WTC11 (cell line): ENCODE measurements at regions not wholly inside any gene's neighbourhood (a gene's known extent, or its start where the extent isn't known, plus 50 kb on each side); places are given as distances from the start of the nearest gene placed in this dataset.

Experiments
- ATAC-seq: fragments of 200-7000 bp; cut with Tn5 transposase; 2 replicates; pipeline ENCODE4 v1.10.0; 2021; ENCODE audit warnings: mild to moderate bottlenecking, moderate library complexity
- CTCF ChIA-PET: fragments of 300-600 bp; sonication (Branson Sonifier 250); formaldehyde crosslinking; loops from one replicate; lab custom pipeline; 2021; ENCODE audit warnings: antibody characterized with exemption; lab: Charles Lee
- POLR2A ChIA-PET: fragments of 350-600 bp; sonication (Branson Sonifier 250); formaldehyde crosslinking; loops from one replicate; lab custom pipeline; 2021; ENCODE audit warnings: antibody characterized with exemption; lab: Charles Lee
- DNase-seq: peaks from one replicate; pipeline ENCODE4 v3.0.0; 2021; ENCODE audit warnings: low spot score
- H3K27ac Mint-ChIP-seq: 2 replicates; pipeline ENCODE4 v1.8.0; 2021; ENCODE audit warnings: mixed read lengths
- H3K27me3 Mint-ChIP-seq: 2 replicates; pipeline ENCODE4 v1.8.0; 2021; ENCODE audit warnings: low read depth, mild to moderate bottlenecking, moderate library complexity, mixed read lengths
- H3K36me3 Mint-ChIP-seq: 2 replicates; pipeline ENCODE4 v1.8.0; 2021; ENCODE audit warnings: mixed read lengths
- H3K4me1 Mint-ChIP-seq: 2 replicates; pipeline ENCODE4 v1.8.0; 2022; ENCODE audit warnings: mixed read lengths
- H3K4me3 Mint-ChIP-seq: 2 replicates; pipeline ENCODE4 v1.8.0; 2021; ENCODE audit warnings: mild to moderate bottlenecking, moderate library complexity, mixed read lengths
- H3K9me3 Mint-ChIP-seq: 2 replicates; pipeline ENCODE4 v1.8.0; 2021; ENCODE audit warnings: mixed read lengths
- ESRRA ChIP-seq: sonication (generic); formaldehyde crosslinking; IDR thresholded peaks from 2 replicates; pipeline ENCODE4 v1.8.1; 2022; ENCODE audit warnings: mild to moderate bottlenecking, missing genetic modification reagents, borderline replicate concordance
- ETV6 ChIP-seq: sonication (generic); formaldehyde crosslinking; IDR thresholded peaks from 2 replicates; pipeline ENCODE4 v1.8.1; 2022; ENCODE audit warnings: mild to moderate bottlenecking, missing genetic modification reagents
- JAZF1 ChIP-seq: fragments of 250-450 bp; sonication (Bioruptor Pico); IDR thresholded peaks from 2 replicates; pipeline ENCODE4 v1.9.0; 2021; ENCODE audit warnings: moderate library complexity, mild to moderate bottlenecking, inconsistent platforms
- NFATC4 ChIP-seq: fragments of 250-450 bp; sonication (Bioruptor Pico); IDR thresholded peaks from 2 replicates; pipeline ENCODE4 v1.9.0; 2021; ENCODE audit warnings: mild to moderate bottlenecking
- TEAD1 ChIP-seq: sonication (generic); formaldehyde crosslinking; IDR thresholded peaks from 2 replicates; pipeline ENCODE4 v1.8.0; 2022; ENCODE audit warnings: mild to moderate bottlenecking, missing genetic modification reagents
- ZNF121 ChIP-seq: sonication (generic); formaldehyde crosslinking; IDR thresholded peaks from 2 replicates; pipeline ENCODE4 v1.8.0; 2023; ENCODE audit warnings: missing genetic modification reagents
- ZNF396 ChIP-seq: fragments of 250-450 bp; sonication (Bioruptor Pico); IDR thresholded peaks from 2 replicates; pipeline ENCODE4 v1.8.0; 2021; ENCODE audit warnings: mild to moderate bottlenecking, moderate library complexity, borderline replicate concordance
- TF ChIP-seq, protein P1 (sequence below): sonication (generic); formaldehyde crosslinking; IDR thresholded peaks from 2 replicates; pipeline ENCODE4 v1.8.1; 2022; ENCODE audit warnings: low read depth, mild to moderate bottlenecking, moderate library complexity, missing genetic modification reagents, borderline replicate concordance
- TF ChIP-seq, protein P2 (sequence below): fragments of 250-450 bp; sonication (Bioruptor Pico); IDR thresholded peaks from 2 replicates; pipeline ENCODE4 v2.1.2; 2022; ENCODE audit warnings: mild to moderate bottlenecking, moderate library complexity
- TF ChIP-seq, protein P3 (sequence below): sonication (generic); formaldehyde crosslinking; IDR thresholded peaks from 2 replicates; pipeline ENCODE4 v1.8.0; 2023; ENCODE audit warnings: missing genetic modification reagents, mild to moderate bottlenecking, borderline replicate concordance
- TF ChIP-seq, protein P4 (sequence below): sonication (generic); formaldehyde crosslinking; IDR thresholded peaks from 2 replicates; pipeline ENCODE4 v1.8.0; 2022; ENCODE audit warnings: mild to moderate bottlenecking, missing genetic modification reagents
- TF ChIP-seq, protein P5 (sequence below): fragments of 250-450 bp; sonication (Bioruptor Pico); IDR thresholded peaks from 2 replicates; pipeline ENCODE4 v1.9.0; 2021; ENCODE audit warnings: mild to moderate bottlenecking, borderline replicate concordance
- TF ChIP-seq, protein P6 (sequence below): sonication (generic); formaldehyde crosslinking; IDR thresholded peaks from 2 replicates; pipeline ENCODE4 v1.8.1; 2023; ENCODE audit warnings: mild to moderate bottlenecking, moderate library complexity, missing genetic modification reagents
- TF ChIP-seq, protein P7 (sequence below): sonication (generic); formaldehyde crosslinking; IDR thresholded peaks from 2 replicates; pipeline ENCODE4 v1.8.1; 2022; ENCODE audit warnings: low read depth, missing genetic modification reagents, borderline replicate concordance

DNA sequence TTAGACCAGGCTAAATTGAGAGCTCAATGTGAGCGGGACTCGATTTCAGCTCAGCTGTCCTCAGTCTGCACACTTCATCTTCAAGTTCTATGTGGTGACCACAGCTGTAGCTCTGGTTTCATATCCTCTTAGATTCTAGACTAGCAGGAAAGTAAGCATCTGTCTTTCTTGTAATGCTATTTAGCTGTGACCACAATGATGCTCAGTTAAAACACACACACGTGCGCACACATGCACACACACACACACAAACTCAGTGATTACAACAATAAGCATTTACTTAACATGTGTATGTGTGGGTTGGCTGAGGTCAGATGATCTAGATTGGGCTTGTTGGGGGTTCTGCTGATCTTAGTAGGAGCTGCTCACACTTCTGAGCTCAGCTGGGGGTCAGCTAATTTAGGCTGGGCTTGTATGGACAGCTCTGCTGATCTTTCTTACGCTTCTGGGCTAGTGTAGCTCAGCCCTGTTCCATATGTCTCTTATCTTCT is 82.5 kb downstream of the ZNF365 start:
- DNase-seq (no peak), ATAC-seq (no peak)
- Mint-ChIP-seq H3K27ac (no peak overlapping the region), H3K4me3 (no peak overlapping the region), H3K4me1 (0 out of 2 replicates have a peak, but pooled peaks cover 5% of the 10 kb centered on the region), H3K27me3 (no peaks in the 10 kb centered on the region)
- TF ChIP-seq, protein P1, sequence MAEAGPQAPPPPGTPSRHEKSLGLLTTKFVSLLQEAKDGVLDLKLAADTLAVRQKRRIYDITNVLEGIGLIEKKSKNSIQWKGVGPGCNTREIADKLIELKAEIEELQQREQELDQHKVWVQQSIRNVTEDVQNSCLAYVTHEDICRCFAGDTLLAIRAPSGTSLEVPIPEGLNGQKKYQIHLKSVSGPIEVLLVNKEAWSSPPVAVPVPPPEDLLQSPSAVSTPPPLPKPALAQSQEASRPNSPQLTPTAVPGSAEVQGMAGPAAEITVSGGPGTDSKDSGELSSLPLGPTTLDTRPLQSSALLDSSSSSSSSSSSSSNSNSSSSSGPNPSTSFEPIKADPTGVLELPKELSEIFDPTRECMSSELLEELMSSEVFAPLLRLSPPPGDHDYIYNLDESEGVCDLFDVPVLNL (CRISPR knock-in tag), result no peak
- TF ChIP-seq, all 79 proteins: peak for 0
- POLR2A ChIA-PET, result no interaction called here
- CTCF ChIA-PET, result interaction anchor here (0.8 kb wide), 1 partner anchor 19 kb away, joined by 3 read pairs; no protein-coding TSS in a partner anchor
- no peaks in the 10 kb centered on the region for H3K36me3 Mint-ChIP-seq
- peaks cover 6% of the 10 kb centered on the region for H3K9me3 Mint-ChIP-seq

DNA sequence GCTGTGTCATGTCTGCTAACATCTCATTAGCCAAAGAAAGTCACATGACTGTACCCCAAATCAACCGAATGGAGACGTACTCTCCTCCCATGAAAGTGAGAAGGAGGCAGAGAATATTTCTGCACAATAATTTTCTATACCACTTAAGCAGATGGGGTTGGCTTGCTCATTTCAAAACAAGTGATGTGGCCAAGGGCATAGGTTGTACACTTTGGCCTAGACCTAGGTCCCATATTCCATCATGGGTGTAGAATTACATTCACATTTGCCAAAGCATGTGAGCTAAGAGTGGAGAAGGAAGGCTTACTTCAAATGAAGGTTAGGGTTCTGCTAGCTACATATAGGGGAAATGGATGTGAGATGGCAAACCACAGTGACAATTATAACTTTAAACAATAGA is 83.0 kb downstream of the ZNF365 start:
- Mint-ChIP-seq H3K27ac (no peak overlapping the region), H3K36me3 (no peaks in the 10 kb centered on the region), H3K9me3 (peaks cover 6% of the 10 kb centered on the region), H3K4me3 (no peak overlapping the region), H3K4me1 (0 out of 2 replicates have a peak, but pooled peaks cover 5% of the 10 kb centered on the region), H3K27me3 (no peaks in the 10 kb centered on the region)
- DNase-seq (no peak), ATAC-seq (no peak)
- POLR2A ChIA-PET, result no interaction called here
- CTCF ChIA-PET, result no interaction called here
- TF ChIP-seq NFATC4 (CRISPR knock-in tag) (no peak), ZNF396 (no peak), ESRRA (CRISPR knock-in tag) (no peak), ZNF121 (CRISPR knock-in tag) (no peak), ETV6 (CRISPR knock-in tag) (no peak)
- TF ChIP-seq, protein P2, sequence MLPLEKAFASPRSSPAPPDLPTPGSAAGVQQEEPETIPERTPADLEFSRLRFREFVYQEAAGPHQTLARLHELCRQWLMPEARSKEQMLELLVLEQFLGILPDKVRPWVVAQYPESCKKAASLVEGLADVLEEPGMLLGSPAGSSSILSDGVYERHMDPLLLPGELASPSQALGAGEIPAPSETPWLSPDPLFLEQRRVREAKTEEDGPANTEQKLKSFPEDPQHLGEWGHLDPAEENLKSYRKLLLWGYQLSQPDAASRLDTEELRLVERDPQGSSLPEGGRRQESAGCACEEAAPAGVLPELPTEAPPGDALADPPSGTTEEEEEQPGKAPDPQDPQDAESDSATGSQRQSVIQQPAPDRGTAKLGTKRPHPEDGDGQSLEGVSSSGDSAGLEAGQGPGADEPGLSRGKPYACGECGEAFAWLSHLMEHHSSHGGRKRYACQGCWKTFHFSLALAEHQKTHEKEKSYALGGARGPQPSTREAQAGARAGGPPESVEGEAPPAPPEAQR, result no peak
- TF ChIP-seq, protein P3, sequence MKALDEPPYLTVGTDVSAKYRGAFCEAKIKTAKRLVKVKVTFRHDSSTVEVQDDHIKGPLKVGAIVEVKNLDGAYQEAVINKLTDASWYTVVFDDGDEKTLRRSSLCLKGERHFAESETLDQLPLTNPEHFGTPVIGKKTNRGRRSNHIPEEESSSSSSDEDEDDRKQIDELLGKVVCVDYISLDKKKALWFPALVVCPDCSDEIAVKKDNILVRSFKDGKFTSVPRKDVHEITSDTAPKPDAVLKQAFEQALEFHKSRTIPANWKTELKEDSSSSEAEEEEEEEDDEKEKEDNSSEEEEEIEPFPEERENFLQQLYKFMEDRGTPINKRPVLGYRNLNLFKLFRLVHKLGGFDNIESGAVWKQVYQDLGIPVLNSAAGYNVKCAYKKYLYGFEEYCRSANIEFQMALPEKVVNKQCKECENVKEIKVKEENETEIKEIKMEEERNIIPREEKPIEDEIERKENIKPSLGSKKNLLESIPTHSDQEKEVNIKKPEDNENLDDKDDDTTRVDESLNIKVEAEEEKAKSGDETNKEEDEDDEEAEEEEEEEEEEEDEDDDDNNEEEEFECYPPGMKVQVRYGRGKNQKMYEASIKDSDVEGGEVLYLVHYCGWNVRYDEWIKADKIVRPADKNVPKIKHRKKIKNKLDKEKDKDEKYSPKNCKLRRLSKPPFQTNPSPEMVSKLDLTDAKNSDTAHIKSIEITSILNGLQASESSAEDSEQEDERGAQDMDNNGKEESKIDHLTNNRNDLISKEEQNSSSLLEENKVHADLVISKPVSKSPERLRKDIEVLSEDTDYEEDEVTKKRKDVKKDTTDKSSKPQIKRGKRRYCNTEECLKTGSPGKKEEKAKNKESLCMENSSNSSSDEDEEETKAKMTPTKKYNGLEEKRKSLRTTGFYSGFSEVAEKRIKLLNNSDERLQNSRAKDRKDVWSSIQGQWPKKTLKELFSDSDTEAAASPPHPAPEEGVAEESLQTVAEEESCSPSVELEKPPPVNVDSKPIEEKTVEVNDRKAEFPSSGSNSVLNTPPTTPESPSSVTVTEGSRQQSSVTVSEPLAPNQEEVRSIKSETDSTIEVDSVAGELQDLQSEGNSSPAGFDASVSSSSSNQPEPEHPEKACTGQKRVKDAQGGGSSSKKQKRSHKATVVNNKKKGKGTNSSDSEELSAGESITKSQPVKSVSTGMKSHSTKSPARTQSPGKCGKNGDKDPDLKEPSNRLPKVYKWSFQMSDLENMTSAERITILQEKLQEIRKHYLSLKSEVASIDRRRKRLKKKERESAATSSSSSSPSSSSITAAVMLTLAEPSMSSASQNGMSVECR (CRISPR knock-in tag), result no peak

DNA sequence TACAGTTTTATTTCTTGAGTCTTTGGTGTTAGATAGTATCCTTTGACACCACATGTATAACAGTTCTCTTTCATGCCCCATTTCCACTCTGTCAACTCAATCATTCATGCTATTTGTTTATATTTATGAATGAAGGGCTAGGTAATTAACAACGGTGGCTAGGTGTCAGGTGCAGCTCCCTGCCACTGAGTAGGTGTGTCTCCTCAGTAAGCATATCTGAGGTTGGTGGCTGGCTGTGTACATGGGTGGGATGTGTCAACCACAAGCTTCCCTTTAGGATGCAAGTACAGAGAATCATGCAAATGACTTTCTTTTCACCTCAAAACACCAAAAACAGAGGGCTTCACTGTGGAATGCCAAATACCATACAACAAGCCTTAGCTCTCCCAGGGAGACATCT is 83.4 kb downstream of the ZNF365 start:
- DNase-seq (no peak), ATAC-seq (no peak)
- ChIA-PET POLR2A (no interaction called here), CTCF (no interaction called here)
- 0 out of 2 replicates have a peak, but pooled peaks cover 5% of the 10 kb centered on the region for H3K4me1 Mint-ChIP-seq
- H3K9me3 Mint-ChIP-seq, result peaks cover 6% of the 10 kb centered on the region
- no peaks in the 10 kb centered on the region for H3K36me3 Mint-ChIP-seq
- H3K4me3 Mint-ChIP-seq, result no peak overlapping the region
- H3K27me3 Mint-ChIP-seq, result no peaks in the 10 kb centered on the region
- no peak overlapping the region for H3K27ac Mint-ChIP-seq
- TF ChIP-seq TEAD1 (CRISPR knock-in tag) (no peak), JAZF1 (no peak)
- TF ChIP-seq, protein P4, sequence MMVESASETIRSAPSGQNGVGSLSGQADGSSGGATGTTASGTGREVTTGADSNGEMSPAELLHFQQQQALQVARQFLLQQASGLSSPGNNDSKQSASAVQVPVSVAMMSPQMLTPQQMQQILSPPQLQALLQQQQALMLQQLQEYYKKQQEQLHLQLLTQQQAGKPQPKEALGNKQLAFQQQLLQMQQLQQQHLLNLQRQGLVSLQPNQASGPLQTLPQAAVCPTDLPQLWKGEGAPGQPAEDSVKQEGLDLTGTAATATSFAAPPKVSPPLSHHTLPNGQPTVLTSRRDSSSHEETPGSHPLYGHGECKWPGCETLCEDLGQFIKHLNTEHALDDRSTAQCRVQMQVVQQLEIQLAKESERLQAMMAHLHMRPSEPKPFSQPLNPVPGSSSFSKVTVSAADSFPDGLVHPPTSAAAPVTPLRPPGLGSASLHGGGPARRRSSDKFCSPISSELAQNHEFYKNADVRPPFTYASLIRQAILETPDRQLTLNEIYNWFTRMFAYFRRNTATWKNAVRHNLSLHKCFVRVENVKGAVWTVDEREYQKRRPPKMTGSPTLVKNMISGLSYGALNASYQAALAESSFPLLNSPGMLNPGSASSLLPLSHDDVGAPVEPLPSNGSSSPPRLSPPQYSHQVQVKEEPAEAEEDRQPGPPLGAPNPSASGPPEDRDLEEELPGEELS (CRISPR knock-in tag), result no peak
- TF ChIP-seq, protein P5, sequence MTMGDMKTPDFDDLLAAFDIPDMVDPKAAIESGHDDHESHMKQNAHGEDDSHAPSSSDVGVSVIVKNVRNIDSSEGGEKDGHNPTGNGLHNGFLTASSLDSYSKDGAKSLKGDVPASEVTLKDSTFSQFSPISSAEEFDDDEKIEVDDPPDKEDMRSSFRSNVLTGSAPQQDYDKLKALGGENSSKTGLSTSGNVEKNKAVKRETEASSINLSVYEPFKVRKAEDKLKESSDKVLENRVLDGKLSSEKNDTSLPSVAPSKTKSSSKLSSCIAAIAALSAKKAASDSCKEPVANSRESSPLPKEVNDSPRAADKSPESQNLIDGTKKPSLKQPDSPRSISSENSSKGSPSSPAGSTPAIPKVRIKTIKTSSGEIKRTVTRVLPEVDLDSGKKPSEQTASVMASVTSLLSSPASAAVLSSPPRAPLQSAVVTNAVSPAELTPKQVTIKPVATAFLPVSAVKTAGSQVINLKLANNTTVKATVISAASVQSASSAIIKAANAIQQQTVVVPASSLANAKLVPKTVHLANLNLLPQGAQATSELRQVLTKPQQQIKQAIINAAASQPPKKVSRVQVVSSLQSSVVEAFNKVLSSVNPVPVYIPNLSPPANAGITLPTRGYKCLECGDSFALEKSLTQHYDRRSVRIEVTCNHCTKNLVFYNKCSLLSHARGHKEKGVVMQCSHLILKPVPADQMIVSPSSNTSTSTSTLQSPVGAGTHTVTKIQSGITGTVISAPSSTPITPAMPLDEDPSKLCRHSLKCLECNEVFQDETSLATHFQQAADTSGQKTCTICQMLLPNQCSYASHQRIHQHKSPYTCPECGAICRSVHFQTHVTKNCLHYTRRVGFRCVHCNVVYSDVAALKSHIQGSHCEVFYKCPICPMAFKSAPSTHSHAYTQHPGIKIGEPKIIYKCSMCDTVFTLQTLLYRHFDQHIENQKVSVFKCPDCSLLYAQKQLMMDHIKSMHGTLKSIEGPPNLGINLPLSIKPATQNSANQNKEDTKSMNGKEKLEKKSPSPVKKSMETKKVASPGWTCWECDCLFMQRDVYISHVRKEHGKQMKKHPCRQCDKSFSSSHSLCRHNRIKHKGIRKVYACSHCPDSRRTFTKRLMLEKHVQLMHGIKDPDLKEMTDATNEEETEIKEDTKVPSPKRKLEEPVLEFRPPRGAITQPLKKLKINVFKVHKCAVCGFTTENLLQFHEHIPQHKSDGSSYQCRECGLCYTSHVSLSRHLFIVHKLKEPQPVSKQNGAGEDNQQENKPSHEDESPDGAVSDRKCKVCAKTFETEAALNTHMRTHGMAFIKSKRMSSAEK, result no peak
- TF ChIP-seq, protein P6, sequence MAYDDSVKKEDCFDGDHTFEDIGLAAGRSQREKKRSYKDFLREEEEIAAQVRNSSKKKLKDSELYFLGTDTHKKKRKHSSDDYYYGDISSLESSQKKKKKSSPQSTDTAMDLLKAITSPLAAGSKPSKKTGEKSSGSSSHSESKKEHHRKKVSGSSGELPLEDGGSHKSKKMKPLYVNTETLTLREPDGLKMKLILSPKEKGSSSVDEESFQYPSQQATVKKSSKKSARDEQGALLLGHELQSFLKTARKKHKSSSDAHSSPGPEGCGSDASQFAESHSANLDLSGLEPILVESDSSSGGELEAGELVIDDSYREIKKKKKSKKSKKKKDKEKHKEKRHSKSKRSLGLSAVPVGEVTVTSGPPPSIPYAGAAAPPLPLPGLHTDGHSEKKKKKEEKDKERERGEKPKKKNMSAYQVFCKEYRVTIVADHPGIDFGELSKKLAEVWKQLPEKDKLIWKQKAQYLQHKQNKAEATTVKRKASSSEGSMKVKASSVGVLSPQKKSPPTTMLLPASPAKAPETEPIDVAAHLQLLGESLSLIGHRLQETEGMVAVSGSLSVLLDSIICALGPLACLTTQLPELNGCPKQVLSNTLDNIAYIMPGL (CRISPR knock-in tag), result no peak
- TF ChIP-seq, protein P7, sequence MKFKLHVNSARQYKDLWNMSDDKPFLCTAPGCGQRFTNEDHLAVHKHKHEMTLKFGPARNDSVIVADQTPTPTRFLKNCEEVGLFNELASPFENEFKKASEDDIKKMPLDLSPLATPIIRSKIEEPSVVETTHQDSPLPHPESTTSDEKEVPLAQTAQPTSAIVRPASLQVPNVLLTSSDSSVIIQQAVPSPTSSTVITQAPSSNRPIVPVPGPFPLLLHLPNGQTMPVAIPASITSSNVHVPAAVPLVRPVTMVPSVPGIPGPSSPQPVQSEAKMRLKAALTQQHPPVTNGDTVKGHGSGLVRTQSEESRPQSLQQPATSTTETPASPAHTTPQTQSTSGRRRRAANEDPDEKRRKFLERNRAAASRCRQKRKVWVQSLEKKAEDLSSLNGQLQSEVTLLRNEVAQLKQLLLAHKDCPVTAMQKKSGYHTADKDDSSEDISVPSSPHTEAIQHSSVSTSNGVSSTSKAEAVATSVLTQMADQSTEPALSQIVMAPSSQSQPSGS (CRISPR knock-in tag), result no peak
